Suprapubic skin (tissue), 4 donors: ENCODE measurements at regions not wholly inside any gene's neighbourhood (a gene's known extent, or its start where the extent isn't known, plus 50 kb on each side); places are given as distances from the start of the nearest gene placed in this dataset.

Source experiments
- DNase-seq, 2 donors: peaks; one replicate each; pipeline ENCODE4 v3.0.0-alpha.2; 2019; ENCODE audit warnings: low spot score in 2 of 2
- H3K27ac ChIP-seq: fragments of 200-600 bp; sonication (generic); one replicate; pipeline ENCODE4 v1.5.1; 2019
- H3K27me3 ChIP-seq: fragments of 200-600 bp; sonication (generic); one replicate; pipeline ENCODE4 v1.5.1; 2019
- H3K36me3 ChIP-seq: fragments of 200-600 bp; sonication (generic); one replicate; pipeline ENCODE4 v1.5.1; 2019
- H3K4me1 ChIP-seq: fragments of 200-600 bp; sonication (generic); one replicate; pipeline ENCODE4 v1.5.1; 2019
- H3K4me3 ChIP-seq: fragments of 200-600 bp; sonication (generic); one replicate; pipeline ENCODE4 v1.5.1; 2019; ENCODE audit warnings: mild to moderate bottlenecking
- H3K9me3 ChIP-seq: fragments of 200-600 bp; sonication (generic); one replicate; pipeline ENCODE4 v1.5.1; 2019
- EP300 ChIP-seq: sonication (generic); formaldehyde crosslinking; IDR thresholded peaks from one replicate; pipeline ENCODE4 v1.6.1; 2017; ENCODE audit warnings: antibody characterized with exemption
- POLR2A ChIP-seq, 2 donors: fragments of 450-650 bp; IDR thresholded peaks; one replicate each; pipeline ENCODE4 v1.6.1; 2017; ENCODE audit warnings: antibody characterized with exemption in 2 of 2, mild to moderate bottlenecking in 2 of 2, moderate library complexity in 2 of 2
- POLR2AphosphoS5 ChIP-seq, 3 donors: sonication (generic); formaldehyde crosslinking; IDR thresholded peaks; one replicate each; pipeline ENCODE4 v1.6.1; 2017; ENCODE audit warnings: antibody characterized with exemption in 3 of 3
- WGBS: methylation state at CpG from one replicate; pipeline ENCODE4 v1.1.5; 2018; 5-methylcytosine and 5-hydroxymethylcytosine counted together
- TF ChIP-seq, protein P1 (sequence below), 2 donors: fragments of 200-600 bp in 1 of 2; fragments of 450-650 bp in 1 of 2; sonication (generic) in 1 of 2; IDR thresholded peaks; one replicate each; pipeline ENCODE4 v1.5.1; 2016 to 2019; ENCODE audit warnings: antibody characterized with exemption in 2 of 2, mild to moderate bottlenecking in 1 of 2, moderate library complexity in 1 of 2

- TF ChIP-seq EP300 (no peak), POLR2AphosphoS5 (IDR thresholded peaks at IDR 0.05) (no peak), POLR2A (IDR thresholded peaks at IDR 0.05) (no peak)
- TF ChIP-seq, protein P1, sequence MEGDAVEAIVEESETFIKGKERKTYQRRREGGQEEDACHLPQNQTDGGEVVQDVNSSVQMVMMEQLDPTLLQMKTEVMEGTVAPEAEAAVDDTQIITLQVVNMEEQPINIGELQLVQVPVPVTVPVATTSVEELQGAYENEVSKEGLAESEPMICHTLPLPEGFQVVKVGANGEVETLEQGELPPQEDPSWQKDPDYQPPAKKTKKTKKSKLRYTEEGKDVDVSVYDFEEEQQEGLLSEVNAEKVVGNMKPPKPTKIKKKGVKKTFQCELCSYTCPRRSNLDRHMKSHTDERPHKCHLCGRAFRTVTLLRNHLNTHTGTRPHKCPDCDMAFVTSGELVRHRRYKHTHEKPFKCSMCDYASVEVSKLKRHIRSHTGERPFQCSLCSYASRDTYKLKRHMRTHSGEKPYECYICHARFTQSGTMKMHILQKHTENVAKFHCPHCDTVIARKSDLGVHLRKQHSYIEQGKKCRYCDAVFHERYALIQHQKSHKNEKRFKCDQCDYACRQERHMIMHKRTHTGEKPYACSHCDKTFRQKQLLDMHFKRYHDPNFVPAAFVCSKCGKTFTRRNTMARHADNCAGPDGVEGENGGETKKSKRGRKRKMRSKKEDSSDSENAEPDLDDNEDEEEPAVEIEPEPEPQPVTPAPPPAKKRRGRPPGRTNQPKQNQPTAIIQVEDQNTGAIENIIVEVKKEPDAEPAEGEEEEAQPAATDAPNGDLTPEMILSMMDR (IDR thresholded peaks at IDR 0.05), result no peak
- Histone ChIP-seq H3K27ac (no peak overlapping the region), H3K4me1 (no peaks in the 10 kb centered on the region), H3K9me3 (no peaks in the 10 kb centered on the region), H3K27me3 (no peaks in the 10 kb centered on the region), H3K4me3 (no peak overlapping the region), H3K36me3 (no peaks in the 10 kb centered on the region)
- 87% methylated on average over 4 of the region's 4 CpGs for WGBS
- no peak for DNase-seq
Measured at GRCh38 chr2:22055784-22056620, 932.2 kb downstream of the TDRD15 start.

GRCh38 chr2:22056621-22057132, 932.9 kb downstream of the TDRD15 start:
- WGBS, result 93% methylated on average over 5 of the region's 5 CpGs
- Histone ChIP-seq H3K27ac (no peak overlapping the region), H3K36me3 (no peaks in the 10 kb centered on the region), H3K4me1 (no peaks in the 10 kb centered on the region), H3K9me3 (no peaks in the 10 kb centered on the region), H3K27me3 (no peaks in the 10 kb centered on the region), H3K4me3 (no peak overlapping the region)
- no peak for DNase-seq
- TF ChIP-seq, protein P1 (IDR thresholded peaks at IDR 0.05), result no peak
- TF ChIP-seq EP300 (no peak), POLR2AphosphoS5 (IDR thresholded peaks at IDR 0.05) (no peak), POLR2A (IDR thresholded peaks at IDR 0.05) (no peak)

- TF ChIP-seq POLR2AphosphoS5 (IDR thresholded peaks at IDR 0.05), result no peak
- TF ChIP-seq, protein P1 (IDR thresholded peaks at IDR 0.05), result no peak
- DNase-seq, result no peak
- H3K4me3 ChIP-seq, result no peak overlapping the region
- no peaks in the 10 kb centered on the region for H3K27me3 ChIP-seq
- H3K9me3 ChIP-seq, result no peaks in the 10 kb centered on the region
- no peaks in the 10 kb centered on the region for H3K4me1 ChIP-seq
- no peak overlapping the region for H3K27ac ChIP-seq
- H3K36me3 ChIP-seq, result no peaks in the 10 kb centered on the region
- 92% methylated on average over 4 of the region's 4 CpGs for WGBS
Measured at GRCh38 chr2:22062679-22063078, 938.9 kb downstream of the TDRD15 start.

GRCh38 chr2:22076454-22076853, 952.7 kb downstream of the TDRD15 start:
- Histone ChIP-seq H3K9me3 (no peaks in the 10 kb centered on the region), H3K36me3 (no peaks in the 10 kb centered on the region), H3K27me3 (no peaks in the 10 kb centered on the region), H3K27ac (no peak overlapping the region), H3K4me3 (no peak overlapping the region), H3K4me1 (no peaks in the 10 kb centered on the region)
- WGBS, result 21% methylated on average over 1 of the region's 1 CpG
- TF ChIP-seq, protein P1 (IDR thresholded peaks at IDR 0.05), result no peak
- TF ChIP-seq POLR2AphosphoS5 (IDR thresholded peaks at IDR 0.05) (no peak), EP300 (no peak)
- DNase-seq, result no peak

GRCh38 chr2:22078701-22079100, 954.9 kb downstream of the TDRD15 start:
- DNase-seq, result no peak
- Histone ChIP-seq H3K9me3 (no peaks in the 10 kb centered on the region), H3K36me3 (no peaks in the 10 kb centered on the region), H3K27ac (no peak overlapping the region), H3K27me3 (no peaks in the 10 kb centered on the region), H3K4me1 (no peaks in the 10 kb centered on the region), H3K4me3 (no peak overlapping the region)
- TF ChIP-seq, protein P1 (IDR thresholded peaks at IDR 0.05), result no peak
- TF ChIP-seq POLR2A (IDR thresholded peaks at IDR 0.05), result no peak
- no peak for TF ChIP-seq POLR2AphosphoS5 (IDR thresholded peaks at IDR 0.05)
- TF ChIP-seq EP300, result no peak
